ENCODE measurements at regions not wholly inside any gene's neighbourhood (a gene's known extent, or its start where the extent isn't known, plus 50 kb on each side); places are given as distances from the start of the nearest gene placed in this dataset.
"Not testable (repeated sequence)": the region's sequence is repeated elsewhere in the genome, so short reads cannot be mapped to it uniquely, and the experiment has no call there.

DNA sequence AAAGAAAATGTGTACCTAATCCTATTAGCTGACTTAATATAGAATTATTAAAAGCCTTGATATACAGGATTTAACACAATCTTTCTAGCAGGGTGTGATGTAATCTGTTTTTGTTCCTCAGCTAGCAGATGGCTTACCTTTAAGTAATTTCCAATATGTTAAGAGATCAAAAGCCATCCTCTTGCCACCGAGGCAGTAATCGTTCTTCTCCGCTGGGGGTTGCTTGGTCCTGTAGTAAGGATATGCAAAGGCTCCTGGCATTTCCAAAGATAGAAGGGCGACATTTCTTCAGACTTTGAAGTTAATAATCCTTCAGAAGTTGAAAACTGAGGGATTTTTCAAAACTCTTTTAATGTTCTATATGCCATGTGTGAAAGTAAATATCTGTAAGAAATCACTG lies 156.4 kb downstream of the FZD1 start:
- Histone ChIP-seq H3K27ac (no peak overlapping the region), H3K4me1 (no peaks in the 10 kb centered on the region; the same call in 1 of the 2 replicates), H3K4me3 (no peak overlapping the region), H3K27me3 (no peaks in the 10 kb centered on the region), H3K9ac (no peak overlapping the region), H3K9me3 (no peaks in the 10 kb centered on the region), H4K20me1 (no peaks in the 10 kb centered on the region), H3K4me2 (no peak overlapping the region), H3K36me3 (no peaks in the 10 kb centered on the region)
- TF ChIP-seq Cebpa-rat (IDR thresholded peaks at IDR 0.05), result no peak

DNA sequence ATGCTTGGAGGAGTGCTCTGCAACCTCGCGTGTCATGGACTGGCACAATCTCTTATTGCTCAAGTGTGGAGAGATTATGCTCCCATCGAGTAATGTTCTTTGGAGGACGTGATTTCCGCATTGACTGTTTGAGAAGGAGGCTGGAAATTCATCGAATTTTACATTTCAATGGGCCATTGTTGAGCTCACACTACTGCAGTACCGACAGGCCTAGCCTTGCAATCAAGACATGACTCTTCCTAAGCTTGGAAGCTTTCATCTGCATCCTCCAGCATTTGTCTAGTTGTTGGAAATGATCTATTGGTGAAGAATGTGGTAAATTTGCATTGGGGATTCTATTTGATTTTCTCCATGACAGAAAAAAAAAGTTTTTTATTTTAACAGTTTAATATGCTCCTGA lies 156.8 kb downstream of the FZD1 start:
- TF ChIP-seq Cebpa-rat (IDR thresholded peaks at IDR 0.05), result no peak
- Histone ChIP-seq H3K27ac (no peak overlapping the region), H3K4me2 (no peak overlapping the region), H3K9me3 (no peaks in the 10 kb centered on the region), H3K27me3 (no peaks in the 10 kb centered on the region), H3K4me1 (no peaks in the 10 kb centered on the region; the same call in 1 of the 2 replicates), H3K4me3 (no peak overlapping the region), H3K9ac (no peak overlapping the region), H4K20me1 (no peaks in the 10 kb centered on the region), H3K36me3 (no peaks in the 10 kb centered on the region)

DNA sequence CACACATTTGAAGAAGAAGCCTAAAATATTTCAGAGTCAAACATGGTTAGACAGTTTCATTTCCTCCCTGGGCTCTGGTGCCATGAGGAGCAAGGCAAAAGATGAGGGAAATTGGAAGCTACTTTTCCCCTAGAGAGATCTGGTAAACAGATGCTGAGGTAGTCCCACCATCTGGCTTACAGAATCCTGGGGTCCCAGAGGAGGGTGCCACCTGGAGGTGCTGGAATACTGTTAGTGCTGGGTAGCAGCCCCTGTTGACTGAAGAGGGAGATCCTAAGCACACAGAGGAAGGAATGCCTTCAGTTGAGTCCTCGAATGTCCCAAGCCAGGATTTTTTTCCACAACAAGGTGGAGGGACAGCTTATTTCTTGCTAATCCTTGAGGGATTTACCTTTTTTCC lies 160.1 kb downstream of the FZD1 start:
- H3K36me3 ChIP-seq, result no peaks in the 10 kb centered on the region
- no peaks in the 10 kb centered on the region for H3K9me3 ChIP-seq
- no peak overlapping the region for H3K4me3 ChIP-seq
- H3K4me2 ChIP-seq, result no peak overlapping the region
- H3K27ac ChIP-seq, result no peak overlapping the region
- no peaks in the 10 kb centered on the region for H4K20me1 ChIP-seq
- no peaks in the 10 kb centered on the region; the same call in 1 of the 2 replicates for H3K4me1 ChIP-seq
- no peak overlapping the region for H3K9ac ChIP-seq
- no peak for TF ChIP-seq Cebpa-rat (IDR thresholded peaks at IDR 0.05)
- H3K27me3 ChIP-seq, result no peaks in the 10 kb centered on the region

DNA sequence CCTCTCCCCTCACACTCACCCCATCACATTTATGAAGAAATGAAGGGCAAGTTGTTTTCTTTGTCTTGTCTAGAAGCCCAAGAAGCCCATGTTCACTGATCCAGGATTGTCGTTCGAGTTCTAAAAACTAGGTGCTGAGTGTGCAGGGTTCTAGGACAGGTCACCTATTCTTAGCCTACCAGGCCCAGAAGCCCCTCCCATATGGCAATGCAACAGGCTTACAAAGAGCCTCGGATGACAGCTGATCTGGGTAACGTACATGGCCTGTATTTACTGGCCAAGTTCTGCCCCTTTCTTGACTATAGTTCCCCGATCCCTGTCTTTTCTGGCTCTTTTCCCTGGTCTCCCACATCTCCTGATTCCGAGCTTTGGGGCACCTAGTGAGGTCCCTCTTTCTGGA lies 160.9 kb downstream of the FZD1 start:
- no peak for TF ChIP-seq Cebpa-rat (IDR thresholded peaks at IDR 0.05)
- Histone ChIP-seq H3K27me3 (no peaks in the 10 kb centered on the region), H3K4me2 (no peak overlapping the region), H3K4me1 (no peaks in the 10 kb centered on the region; the same call in 1 of the 2 replicates), H3K4me3 (no peak overlapping the region), H4K20me1 (no peaks in the 10 kb centered on the region), H3K9ac (no peak overlapping the region), H3K36me3 (no peaks in the 10 kb centered on the region), H3K27ac (no peak overlapping the region), H3K9me3 (no peaks in the 10 kb centered on the region)

DNA sequence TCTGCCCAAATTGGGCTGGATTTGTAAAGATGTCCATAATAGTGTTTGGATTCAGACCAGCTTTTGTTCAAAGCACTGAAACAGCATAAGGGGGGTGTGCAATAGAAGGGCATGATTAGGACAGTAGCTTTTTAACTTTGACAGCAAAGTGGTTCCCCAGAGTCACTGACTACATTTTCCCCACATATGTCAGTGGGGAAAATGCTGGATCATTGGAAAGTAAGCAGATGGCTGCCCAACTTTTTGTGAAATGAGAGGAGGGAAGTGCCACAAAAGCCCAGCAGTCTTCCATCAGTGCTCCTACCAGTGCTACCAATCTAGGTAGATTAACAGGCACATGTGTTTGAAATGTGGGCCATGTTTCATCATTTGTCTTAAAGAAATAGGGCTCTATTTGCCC lies 162.8 kb downstream of the FZD1 start:
- no peaks in the 10 kb centered on the region for H3K9me3 ChIP-seq
- H3K9ac ChIP-seq, result no peak overlapping the region
- H3K4me1 ChIP-seq, result no peaks in the 10 kb centered on the region; the same call in 1 of the 2 replicates
- TF ChIP-seq Cebpa-rat (IDR thresholded peaks at IDR 0.05), result no peak
- H3K4me2 ChIP-seq, result no peak overlapping the region
- H3K27me3 ChIP-seq, result no peaks in the 10 kb centered on the region
- no peaks in the 10 kb centered on the region for H3K36me3 ChIP-seq
- H3K4me3 ChIP-seq, result no peak overlapping the region
- H4K20me1 ChIP-seq, result no peaks in the 10 kb centered on the region
- H3K27ac ChIP-seq, result no peak overlapping the region

DNA sequence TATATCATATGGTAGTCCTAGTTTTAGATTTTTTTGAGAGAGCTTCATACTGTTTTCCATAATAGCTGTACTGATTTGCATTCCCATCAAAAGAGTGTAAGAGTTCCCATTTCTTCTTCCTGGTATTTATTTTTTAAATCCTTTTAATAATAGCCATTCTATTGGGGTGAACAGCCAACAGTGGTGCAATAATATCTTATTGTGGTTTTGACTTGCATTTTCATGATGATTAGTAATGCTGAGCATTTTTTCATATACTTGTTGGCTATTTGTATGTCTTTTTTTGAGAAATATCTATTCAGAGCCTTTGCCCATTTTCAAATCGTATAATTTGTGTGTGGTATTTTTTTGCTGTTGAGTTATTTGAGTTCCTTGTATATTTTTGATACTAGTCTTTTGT lies 167.4 kb downstream of the FZD1 start:
- H3K27ac ChIP-seq, result no peak overlapping the region
- no peak overlapping the region for H3K4me3 ChIP-seq
- H3K36me3 ChIP-seq, result no peaks in the 10 kb centered on the region
- 0 out of 2 replicates have a peak, but pooled peaks cover 4% of the 10 kb centered on the region for H3K9me3 ChIP-seq
- no peaks in the 10 kb centered on the region for H3K27me3 ChIP-seq
- no peak overlapping the region for H3K4me2 ChIP-seq
- no peaks in the 10 kb centered on the region for H4K20me1 ChIP-seq
- no peaks in the 10 kb centered on the region for H3K4me1 ChIP-seq
- TF ChIP-seq Cebpa-rat (IDR thresholded peaks at IDR 0.05), result no peak
- no peak overlapping the region for H3K9ac ChIP-seq

DNA sequence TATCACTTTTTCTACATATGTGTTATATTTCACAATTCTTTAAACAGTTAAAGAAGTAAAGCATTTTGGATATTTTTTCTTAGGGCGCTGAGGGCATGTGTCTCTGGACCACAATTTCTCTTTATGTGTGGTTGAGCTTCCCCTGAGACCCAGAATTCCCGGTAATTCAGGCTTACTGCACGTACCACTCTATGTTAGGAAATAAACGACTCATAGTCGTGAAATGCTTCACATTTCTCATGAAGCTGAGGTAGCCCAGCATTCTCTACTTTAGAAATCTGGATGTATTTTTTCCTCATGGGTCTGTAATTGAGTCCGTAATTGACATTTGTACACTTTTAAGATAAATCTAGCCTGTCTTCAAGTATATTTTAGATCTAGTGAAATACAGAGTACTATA lies 170.6 kb downstream of the FZD1 start:
- H3K9ac ChIP-seq, result no peak overlapping the region
- H3K36me3 ChIP-seq, result no peaks in the 10 kb centered on the region
- no peaks in the 10 kb centered on the region for H3K4me1 ChIP-seq
- H3K27me3 ChIP-seq, result no peaks in the 10 kb centered on the region
- TF ChIP-seq Cebpa-rat (IDR thresholded peaks at IDR 0.05), result no peak
- no peak overlapping the region for H3K27ac ChIP-seq
- H4K20me1 ChIP-seq, result no peaks in the 10 kb centered on the region
- H3K4me3 ChIP-seq, result no peak overlapping the region
- H3K9me3 ChIP-seq, result 0 out of 2 replicates have a peak, but pooled peaks cover 4% of the 10 kb centered on the region
- H3K4me2 ChIP-seq, result no peak overlapping the region

DNA sequence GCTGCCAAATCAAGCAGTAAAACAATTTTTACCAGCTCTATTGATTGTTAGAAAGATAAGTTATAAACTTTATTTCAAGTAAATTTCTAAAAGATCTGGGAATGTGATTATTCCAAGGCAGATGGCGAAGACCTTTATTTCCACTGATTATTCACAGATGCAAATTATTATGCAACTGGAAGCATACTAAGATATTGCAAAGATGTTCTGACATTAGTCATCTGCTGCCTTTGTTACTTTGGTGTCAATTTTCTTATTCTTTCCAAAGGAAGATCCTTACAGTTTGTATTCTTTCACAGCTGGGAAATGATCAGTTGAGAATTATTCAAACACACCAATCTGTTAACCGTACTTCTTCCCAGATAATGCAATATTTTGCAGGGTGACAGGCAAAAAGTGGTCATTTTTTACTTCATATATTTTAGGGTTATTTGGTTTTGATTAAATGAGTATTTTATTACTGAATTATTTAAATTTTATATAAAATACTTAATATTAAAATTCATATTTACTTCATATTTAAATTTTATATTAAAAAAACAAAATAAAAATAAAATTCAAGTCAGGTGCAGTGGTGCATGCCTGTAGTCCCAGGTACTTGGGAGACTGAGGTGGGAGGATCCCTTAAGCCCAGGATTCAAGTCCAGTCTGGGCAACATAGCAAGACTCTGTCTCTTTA lies 171.3 kb downstream of the FZD1 start:
- Histone ChIP-seq H3K4me3 (no peak overlapping the region), H3K9ac (no peak overlapping the region), H4K20me1 (no peaks in the 10 kb centered on the region), H3K36me3 (no peaks in the 10 kb centered on the region), H3K9me3 (0 out of 2 replicates have a peak, but pooled peaks cover 6% of the 10 kb centered on the region), H3K27ac (no peak overlapping the region), H3K4me2 (no peak overlapping the region), H3K4me1 (no peaks in the 10 kb centered on the region), H3K27me3 (no peaks in the 10 kb centered on the region)
- TF ChIP-seq Cebpa-rat (IDR thresholded peaks at IDR 0.05), result no peak

DNA sequence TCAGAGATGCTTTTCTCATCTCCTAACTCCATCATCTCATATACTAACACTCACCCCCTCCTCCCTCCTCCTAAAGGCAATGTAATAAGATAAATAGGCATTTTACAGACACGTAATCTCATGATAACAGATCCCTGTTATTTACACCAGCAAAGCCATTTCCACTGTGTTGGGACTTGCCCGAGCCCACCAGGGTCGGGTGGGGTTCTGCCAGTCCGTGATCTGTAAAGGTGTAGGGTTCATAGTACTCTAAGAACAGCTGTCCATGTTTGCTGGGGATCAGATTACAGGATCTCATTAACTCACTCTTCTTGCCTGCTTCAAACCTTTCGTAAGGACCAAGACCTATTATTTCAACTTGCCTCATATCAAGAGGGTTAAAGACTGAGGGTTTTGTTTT lies 172.4 kb downstream of the FZD1 start:
- Histone ChIP-seq H3K9me3 (0 out of 2 replicates have a peak, but pooled peaks cover 14% of the 10 kb centered on the region), H3K4me3 (no peak overlapping the region), H3K27ac (no peak overlapping the region), H3K4me1 (no peaks in the 10 kb centered on the region), H4K20me1 (no peaks in the 10 kb centered on the region), H3K9ac (no peak overlapping the region), H3K27me3 (no peaks in the 10 kb centered on the region), H3K4me2 (no peak overlapping the region), H3K36me3 (no peaks in the 10 kb centered on the region)
- TF ChIP-seq Cebpa-rat (IDR thresholded peaks at IDR 0.05), result no peak

DNA sequence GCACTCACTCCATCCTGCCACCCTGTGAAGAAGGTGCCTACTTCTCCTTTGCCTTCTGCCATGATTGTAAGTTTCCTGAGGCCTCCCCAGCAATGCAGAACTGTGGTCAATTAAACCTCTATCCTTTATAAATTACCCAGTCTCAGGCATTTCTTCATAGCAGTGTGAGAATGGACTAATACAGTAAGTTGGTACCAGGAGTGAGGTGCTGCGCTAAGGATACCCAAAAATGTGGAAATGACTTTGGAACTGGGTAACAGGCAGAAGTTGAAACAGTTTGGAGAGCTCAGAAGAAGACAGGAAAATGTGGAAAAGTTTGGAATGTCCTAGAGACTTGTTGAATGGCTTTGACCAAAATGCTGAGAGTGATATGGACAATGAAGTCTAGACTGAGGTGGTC lies 176.0 kb downstream of the FZD1 start:
- H3K4me3 ChIP-seq, H3K27me3 ChIP-seq: not testable (repeated sequence)
- 0 out of 2 replicates have a peak, but pooled peaks cover 10% of the 10 kb centered on the region for H3K9me3 ChIP-seq

DNA sequence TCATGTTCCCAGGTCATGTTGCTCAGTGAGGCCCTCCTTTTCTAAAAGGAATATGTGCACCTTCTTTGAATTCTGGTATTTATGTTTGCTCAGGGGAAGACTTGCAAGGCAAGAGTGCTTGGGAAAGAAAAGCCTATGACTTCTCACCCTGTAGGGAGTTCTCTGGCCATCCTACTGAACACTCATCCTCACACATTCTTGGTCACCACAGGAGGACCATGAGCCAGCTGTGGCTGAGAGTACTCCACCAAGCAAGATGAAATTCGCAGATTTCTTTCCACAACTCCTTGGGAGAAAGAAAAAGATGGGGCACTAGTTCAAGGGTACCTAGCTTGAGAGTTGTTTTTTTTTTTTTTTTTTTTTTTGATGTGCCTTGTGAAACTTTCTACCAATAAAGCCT lies 179.6 kb downstream of the FZD1 start:
- no peak overlapping the region for H3K4me3 ChIP-seq
- H4K20me1 ChIP-seq, result no peaks in the 10 kb centered on the region
- H3K9ac ChIP-seq, result no peak overlapping the region
- peaks cover 26% of the 10 kb centered on the region for H3K9me3 ChIP-seq
- no peak overlapping the region for H3K4me2 ChIP-seq
- no peaks in the 10 kb centered on the region for H3K27me3 ChIP-seq
- no peaks in the 10 kb centered on the region for H3K4me1 ChIP-seq
- H3K27ac ChIP-seq, result no peak overlapping the region
- H3K36me3 ChIP-seq, result no peaks in the 10 kb centered on the region
- TF ChIP-seq Cebpa-rat (IDR thresholded peaks at IDR 0.05), result no peak

More for the DNA sequence above, 176.0 kb downstream of the FZD1 start:
- H3K9ac ChIP-seq, H4K20me1 ChIP-seq, H3K36me3 ChIP-seq, H3K27ac ChIP-seq, H3K4me1 ChIP-seq, H3K4me2 ChIP-seq: not testable (repeated sequence)

All from BLaER1 (cell line).